ENCODE measurements at regions not wholly inside any gene's neighbourhood (a gene's known extent, or its start where the extent isn't known, plus 50 kb on each side); places are given as distances from the start of the nearest gene placed in this dataset.

GRCh38 chr9:108720191-108720642 is 135.6 kb downstream of the ACTL7B start:
- Histone ChIP-seq H2AFZ (replicated peaks; ENCODE audit: low read length, poor library complexity) (no peak overlapping the region), H3K14ac (replicated peaks; ENCODE audit: low read depth, low read length) (no peak overlapping the region), H3K4me1 (ENCODE audit: control insufficient read depth, insufficient read depth, low read length) (no peaks in the 10 kb centered on the region), H3K27me3 (ENCODE audit: control insufficient read depth, insufficient read depth, low read length) (no peaks in the 10 kb centered on the region), H3K9me1 (ENCODE audit: insufficient read depth, low read length) (no peaks in the 10 kb centered on the region), H3K9me3 (ENCODE audit: control insufficient read depth, insufficient read depth, low read length) (no peaks in the 10 kb centered on the region), H3K4me3 (ENCODE audit: insufficient read depth, low read depth, low read length) (no peak overlapping the region), H4K91ac (ENCODE audit: insufficient read depth, low read depth, low read length) (no peak overlapping the region), H2BK20ac (ENCODE audit: low read depth, low read length) (no peak overlapping the region), H3K56ac (ENCODE audit: extremely low read depth, insufficient read depth, low read length) (no peak overlapping the region), H3K36me3 (ENCODE audit: control insufficient read depth, insufficient read depth, low read length) (no peaks in the 10 kb centered on the region), H2BK15ac (ENCODE audit: low read depth, low read length) (no peak overlapping the region), H2AK5ac (ENCODE audit: low read depth, low read length) (no peak overlapping the region), H3K79me1 (ENCODE audit: low read depth in 1 of 2, low read length in 2 of 2) (no peaks in the 10 kb centered on the region), H2BK5ac (ENCODE audit: low read depth, low read length, poor library complexity, severe bottlenecking) (no peak overlapping the region), H4K5ac (ENCODE audit: low read depth, low read length) (no peak overlapping the region), H3K4ac (ENCODE audit: low read depth, low read length) (no peak overlapping the region), H2AK9ac (replicated peaks; ENCODE audit: low read depth, low read length, poor library complexity) (no peak overlapping the region), H2BK120ac (ENCODE audit: low read depth, low read length) (no peak overlapping the region), H3K9ac (ENCODE audit: low read depth, low read length) (no peak overlapping the region), H4K20me1 (ENCODE audit: insufficient read depth, low read length) (no peaks in the 10 kb centered on the region), H3K23ac (ENCODE audit: low read depth, low read length) (no peak overlapping the region), H4K8ac (ENCODE audit: low read depth in 2 of 2, low read length in 2 of 2) (no peak overlapping the region), H3K18ac (ENCODE audit: low read depth, low read length) (no peak overlapping the region), H3K4me2 (ENCODE audit: low read depth, low read length) (no peak overlapping the region), H3K27ac (ENCODE audit: insufficient read depth, low read length) (no peak overlapping the region)
- BruUV-seq (replicated peaks), result no TSS peak
- WGBS, 2 experiments (ENCODE audit: extremely low coverage in 2 of 2, insufficient read length in 1 of 2), result no CpG with 5 or more reads among the region's 2 CpGs
- ATAC-seq (ENCODE audit: low read depth) (no peak), DNase-seq (no peak)
- TF ChIP-seq MAFK (IDR thresholded peaks at IDR 0.05; ENCODE audit: low read depth, low read length), result no peak
- TF ChIP-seq POLR2A (IDR thresholded peaks at IDR 0.05; ENCODE audit: low read depth, low read length), result no peak
- no peak for TF ChIP-seq FOS (IDR thresholded peaks at IDR 0.05; ENCODE audit: low read depth, low read length)
- TF ChIP-seq NFE2L2 (IDR thresholded peaks at IDR 0.05; ENCODE audit: low read depth, low read length), result no peak
- no peak for TF ChIP-seq CHD1 (IDR thresholded peaks at IDR 0.05; ENCODE audit: low read depth, low read length)
- no peak for TF ChIP-seq MAZ (IDR thresholded peaks at IDR 0.05; ENCODE audit: borderline replicate concordance, low read depth, low read length)
- TF ChIP-seq CEBPB (IDR thresholded peaks at IDR 0.05; ENCODE audit: low read depth, low read length), result no peak
- no peak for TF ChIP-seq MXI1 (IDR thresholded peaks at IDR 0.05; ENCODE audit: borderline replicate concordance, low read depth, low read length)
- TF ChIP-seq, protein P1, sequence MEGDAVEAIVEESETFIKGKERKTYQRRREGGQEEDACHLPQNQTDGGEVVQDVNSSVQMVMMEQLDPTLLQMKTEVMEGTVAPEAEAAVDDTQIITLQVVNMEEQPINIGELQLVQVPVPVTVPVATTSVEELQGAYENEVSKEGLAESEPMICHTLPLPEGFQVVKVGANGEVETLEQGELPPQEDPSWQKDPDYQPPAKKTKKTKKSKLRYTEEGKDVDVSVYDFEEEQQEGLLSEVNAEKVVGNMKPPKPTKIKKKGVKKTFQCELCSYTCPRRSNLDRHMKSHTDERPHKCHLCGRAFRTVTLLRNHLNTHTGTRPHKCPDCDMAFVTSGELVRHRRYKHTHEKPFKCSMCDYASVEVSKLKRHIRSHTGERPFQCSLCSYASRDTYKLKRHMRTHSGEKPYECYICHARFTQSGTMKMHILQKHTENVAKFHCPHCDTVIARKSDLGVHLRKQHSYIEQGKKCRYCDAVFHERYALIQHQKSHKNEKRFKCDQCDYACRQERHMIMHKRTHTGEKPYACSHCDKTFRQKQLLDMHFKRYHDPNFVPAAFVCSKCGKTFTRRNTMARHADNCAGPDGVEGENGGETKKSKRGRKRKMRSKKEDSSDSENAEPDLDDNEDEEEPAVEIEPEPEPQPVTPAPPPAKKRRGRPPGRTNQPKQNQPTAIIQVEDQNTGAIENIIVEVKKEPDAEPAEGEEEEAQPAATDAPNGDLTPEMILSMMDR (conservative IDR thresholded peaks at IDR 0.05; ENCODE audit: low read depth, low read length), result no peak
- no peak for TF ChIP-seq SMC3 (IDR thresholded peaks at IDR 0.05; ENCODE audit: low read depth, low read length)
- in situ Hi-C loops (cut with MboI; ENCODE audit: low sequenced_read_pairs) (no loop called here), intact Hi-C loops (cut with micrococcal nuclease) (no loop called here), dilution Hi-C loops (cut with HindIII; ENCODE audit: low sequenced_read_pairs, unreplicated experiment) (no loop called here)
- CTCF ChIA-PET, result no interaction called here
- POLR2A ChIA-PET (ENCODE audit: unreplicated experiment), result no interaction called here
